Transverse colon (tissue), 4 donors: ENCODE measurements at regions not wholly inside any gene's neighbourhood (a gene's known extent, or its start where the extent isn't known, plus 50 kb on each side); places are given as distances from the start of the nearest gene placed in this dataset.

ENCODE experiments used
- DNase-seq: peaks from one replicate; pipeline ENCODE4 v3.0.0-alpha.2; 2019
- H3K27ac ChIP-seq, 4 donors: fragments of 200-600 bp; sonication (generic); 2 replicates each; pipeline ENCODE4 v1.5.1; 2016 to 2018; ENCODE audit warnings: inconsistent platforms in 4 of 4
- H3K27me3 ChIP-seq: fragments of 200-600 bp; sonication (generic); 2 replicates; pipeline ENCODE4 v1.5.1; 2017; ENCODE audit warnings: inconsistent platforms
- H3K36me3 ChIP-seq, 4 donors: fragments of 200-600 bp; sonication (generic); 2 replicates each; pipeline ENCODE4 v1.5.1; 2017 to 2019; ENCODE audit warnings: inconsistent platforms in 4 of 4
- H3K4me1 ChIP-seq, 4 donors: fragments of 200-600 bp; sonication (generic); 2 replicates each; pipeline ENCODE4 v1.5.1; 2017 to 2020; ENCODE audit warnings: inconsistent platforms in 4 of 4
- H3K4me3 ChIP-seq, 4 donors: fragments of 200-600 bp; sonication (generic); 1 replicate in 1 of 4; 2 replicates in 3 of 4; pipeline versions ENCODE4 v1.5.1 to v1.6.1; 2017 to 2019; ENCODE audit warnings: inconsistent platforms in 4 of 4
- H3K9me3 ChIP-seq, 2 donors: fragments of 200-600 bp; sonication (generic); 2 replicates each; pipeline ENCODE4 v1.5.1; 2017 to 2019; ENCODE audit warnings: inconsistent platforms in 2 of 2
- EP300 ChIP-seq: sonication (generic); formaldehyde crosslinking; IDR thresholded peaks from one replicate; pipeline ENCODE4 v1.6.1; 2017; ENCODE audit warnings: antibody characterized with exemption, low read depth
- POLR2A ChIP-seq: fragments of 450-650 bp; IDR thresholded peaks from one replicate; pipeline ENCODE4 v1.6.1; 2016; ENCODE audit warnings: antibody characterized with exemption, mild to moderate bottlenecking, moderate library complexity
- POLR2AphosphoS5 ChIP-seq, 3 donors: sonication (generic); formaldehyde crosslinking; IDR thresholded peaks; one replicate each; pipeline ENCODE4 v1.6.1; 2016; ENCODE audit warnings: antibody characterized with exemption in 3 of 3
- WGBS, 2 donors: methylation state at CpG; one replicate each; pipeline ENCODE4 v1.1.5; 2018; ENCODE audit warnings: low coverage in 1 of 2; 5-methylcytosine and 5-hydroxymethylcytosine counted together
- in situ Hi-C, 4 donors: fragments of 200-750 bp; cut with MboI; loops; one replicate each; pipeline versions ENCODE4 v1.15.0 to v1.15.1; 2017; ENCODE audit warnings: low sequenced_read_pairs in 3 of 4, low pct_ligation_motif_present in 1 of 4, low pct_unique_long_range_greater_than_20kb in 1 of 4
- intact Hi-C: fragments of 100-400 bp; cut with DNase I; formaldehyde crosslinking; loops from one replicate; pipeline ENCODE4 v1.15.1; 2023; ENCODE audit warnings: low total_unique reads
- TF ChIP-seq, protein P1 (sequence below), 5 experiments: fragments of 200-600 bp in 3 of 5; fragments of 450-650 bp in 2 of 5; sonication (generic) in 3 of 5; IDR thresholded peaks; 1 replicate in 2 of 5; 2 replicates in 3 of 5; pipeline ENCODE4 v1.5.1; 2016 to 2017; ENCODE audit warnings: antibody characterized with exemption in 5 of 5, inconsistent platforms in 3 of 5, mild to moderate bottlenecking in 2 of 5, moderate library complexity in 1 of 5

GRCh38 chr20:51193066-51193772 lies 170.3 kb upstream of the KCNG1 start:
- H3K4me3 ChIP-seq, result no peak overlapping the region
- DNase-seq, result no peak
- WGBS, 2 donors, result 81 to 83% methylated on average over 4 to 16 of the region's 16 CpGs
- no peaks in the 10 kb centered on the region for H3K36me3 ChIP-seq
- no peaks in the 10 kb centered on the region for H3K4me1 ChIP-seq
- H3K27ac ChIP-seq, result no peak overlapping the region
- peaks cover 11% of the 10 kb centered on the region for H3K27me3 ChIP-seq
- TF ChIP-seq EP300 (no peak), POLR2AphosphoS5 (IDR thresholded peaks at IDR 0.05) (no peak)
- TF ChIP-seq, protein P1, sequence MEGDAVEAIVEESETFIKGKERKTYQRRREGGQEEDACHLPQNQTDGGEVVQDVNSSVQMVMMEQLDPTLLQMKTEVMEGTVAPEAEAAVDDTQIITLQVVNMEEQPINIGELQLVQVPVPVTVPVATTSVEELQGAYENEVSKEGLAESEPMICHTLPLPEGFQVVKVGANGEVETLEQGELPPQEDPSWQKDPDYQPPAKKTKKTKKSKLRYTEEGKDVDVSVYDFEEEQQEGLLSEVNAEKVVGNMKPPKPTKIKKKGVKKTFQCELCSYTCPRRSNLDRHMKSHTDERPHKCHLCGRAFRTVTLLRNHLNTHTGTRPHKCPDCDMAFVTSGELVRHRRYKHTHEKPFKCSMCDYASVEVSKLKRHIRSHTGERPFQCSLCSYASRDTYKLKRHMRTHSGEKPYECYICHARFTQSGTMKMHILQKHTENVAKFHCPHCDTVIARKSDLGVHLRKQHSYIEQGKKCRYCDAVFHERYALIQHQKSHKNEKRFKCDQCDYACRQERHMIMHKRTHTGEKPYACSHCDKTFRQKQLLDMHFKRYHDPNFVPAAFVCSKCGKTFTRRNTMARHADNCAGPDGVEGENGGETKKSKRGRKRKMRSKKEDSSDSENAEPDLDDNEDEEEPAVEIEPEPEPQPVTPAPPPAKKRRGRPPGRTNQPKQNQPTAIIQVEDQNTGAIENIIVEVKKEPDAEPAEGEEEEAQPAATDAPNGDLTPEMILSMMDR (IDR thresholded peaks at IDR 0.05), result no peak
- in situ Hi-C loops, result no loop called here
- intact Hi-C loops, result no loop called here
- no peaks in the 10 kb centered on the region for H3K9me3 ChIP-seq

- in situ Hi-C loops (no loop called here), intact Hi-C loops (no loop called here)
- no peak overlapping the region for H3K27ac ChIP-seq
- no peak overlapping the region for H3K4me3 ChIP-seq
- 56 to 86% methylated on average over 2 to 12 of the region's 12 CpGs for WGBS, 2 donors
- no peaks in the 10 kb centered on the region for H3K36me3 ChIP-seq
- peaks cover 5% of the 10 kb centered on the region for H3K27me3 ChIP-seq
- TF ChIP-seq POLR2AphosphoS5 (IDR thresholded peaks at IDR 0.05), result no peak
- DNase-seq, result no peak
- H3K9me3 ChIP-seq, result no peaks in the 10 kb centered on the region
- H3K4me1 ChIP-seq, result no peaks in the 10 kb centered on the region
Observed at GRCh38 chr20:51190783-51191180, 167.9 kb upstream of the KCNG1 start.

- Histone ChIP-seq H3K4me3 (no peak overlapping the region), H3K27ac (no peak overlapping the region), H3K27me3 (peaks cover 5% of the 10 kb centered on the region), H3K36me3 (no peaks in the 10 kb centered on the region), H3K4me1 (no peaks in the 10 kb centered on the region), H3K9me3 (no peaks in the 10 kb centered on the region)
- intact Hi-C loops, result no loop called here
- TF ChIP-seq EP300 (no peak), POLR2AphosphoS5 (IDR thresholded peaks at IDR 0.05) (no peak), POLR2A (no peak)
- TF ChIP-seq, protein P1 (IDR thresholded peaks at IDR 0.05), result no peak
- in situ Hi-C loops, result no loop called here
- DNase-seq, result no peak
- 70 to 86% methylated on average over 10 to 12 of the region's 12 CpGs for WGBS, 2 donors
Observed at GRCh38 chr20:51189814-51190782, 167.2 kb upstream of the KCNG1 start.

- no peaks in the 10 kb centered on the region for H3K4me1 ChIP-seq
- in situ Hi-C loops, result no loop called here
- peaks cover 2% of the 10 kb centered on the region for H3K27me3 ChIP-seq
- H3K4me3 ChIP-seq, result no peak overlapping the region
- H3K9me3 ChIP-seq, result no peaks in the 10 kb centered on the region
- intact Hi-C loops, result no loop called here
- H3K27ac ChIP-seq, result no peak overlapping the region
- DNase-seq, result no peak
- TF ChIP-seq, protein P1 (IDR thresholded peaks at IDR 0.05), result no peak
- no peak for TF ChIP-seq EP300
- TF ChIP-seq POLR2A, result no peak
- TF ChIP-seq POLR2AphosphoS5 (IDR thresholded peaks at IDR 0.05), result no peak
- H3K36me3 ChIP-seq, result no peaks in the 10 kb centered on the region
- 78% methylated on average over 10 of the region's 10 CpGs; no CpG with 5 or more reads in 1 of the 2 donors for WGBS, 2 donors
Observed at GRCh38 chr20:51188941-51189340, 166.0 kb upstream of the KCNG1 start.
